IPS DF 19.7 (cell line): ENCODE measurements at regions not wholly inside any gene's neighbourhood (a gene's known extent, or its start where the extent isn't known, plus 50 kb on each side); places are given as distances from the start of the nearest gene placed in this dataset.
A peak's percentile ranks its signal among the peaks of the same experiment; 100 is the strongest.
"Not testable (repeated sequence)": the region's sequence is repeated elsewhere in the genome, so short reads cannot be mapped to it uniquely, and the experiment has no call there.

Experiments used
- DNase-seq: peaks from one replicate; pipeline ENCODE4 v3.0.0-alpha.2; 2013; ENCODE audit warnings: low read depth, low spot score

- no peak for DNase-seq
Observed at GRCh38 chr10:7069706-7070105, 341.1 kb downstream of the SFMBT2 start.

- no peak for DNase-seq
Observed at GRCh38 chr10:7056216-7056615, 354.6 kb downstream of the SFMBT2 start.

- DNase-seq, result peak; percentile 5
Observed at GRCh38 chr10:7054915-7055314, 355.9 kb downstream of the SFMBT2 start.

- DNase-seq, result no peak
Observed at GRCh38 chr10:7053195-7053594, 357.6 kb downstream of the SFMBT2 start.

- DNase-seq, result not testable (repeated sequence)
Observed at GRCh38 chr10:7050024-7050423, 360.8 kb downstream of the SFMBT2 start.

GRCh38 chr10:7048061-7048460 is 362.8 kb downstream of the SFMBT2 start:
- DNase-seq, result no peak

GRCh38 chr10:7046615-7047014 is 364.2 kb downstream of the SFMBT2 start:
- DNase-seq, result no peak

GRCh38 chr10:7045891-7046599 is 364.8 kb downstream of the SFMBT2 start:
- DNase-seq, result no peak

- no peak for DNase-seq
Observed at GRCh38 chr10:7043055-7043653, 367.7 kb downstream of the SFMBT2 start.

GRCh38 chr10:7042419-7043054 is 368.3 kb downstream of the SFMBT2 start:
- no peak for DNase-seq

- DNase-seq, result no peak
Observed at GRCh38 chr10:7042000-7042399, 368.8 kb downstream of the SFMBT2 start.

GRCh38 chr10:7040681-7041080 is 370.2 kb downstream of the SFMBT2 start:
- DNase-seq, result no peak

GRCh38 chr10:7039859-7040258 is 371.0 kb downstream of the SFMBT2 start:
- DNase-seq, result no peak

GRCh38 chr10:7038416-7038815 is 372.4 kb downstream of the SFMBT2 start:
- no peak for DNase-seq

- not testable (repeated sequence) for DNase-seq
Observed at GRCh38 chr10:7037434-7037833, 373.4 kb downstream of the SFMBT2 start.

- no peak for DNase-seq
Observed at GRCh38 chr10:7036951-7037350, 373.9 kb downstream of the SFMBT2 start.

GRCh38 chr10:7035126-7035761 is 375.6 kb downstream of the SFMBT2 start:
- no peak for DNase-seq

- DNase-seq, result no peak
Observed at GRCh38 chr10:7033031-7033430, 377.8 kb downstream of the SFMBT2 start.

GRCh38 chr10:7030134-7030855 is 380.5 kb downstream of the SFMBT2 start:
- DNase-seq, result no peak

- DNase-seq, result no peak
Observed at GRCh38 chr10:7029672-7030071, 381.2 kb downstream of the SFMBT2 start.

GRCh38 chr10:7028809-7029166 is 382.0 kb downstream of the SFMBT2 start:
- no peak for DNase-seq
